HAP-1 (cell line): ENCODE measurements at regions not wholly inside any gene's neighbourhood (a gene's known extent, or its start where the extent isn't known, plus 50 kb on each side); places are given as distances from the start of the nearest gene placed in this dataset.
A peak's percentile ranks its signal among the peaks of the same experiment; 100 is the strongest.

Experiments
- DNase-seq, 2 experiments: peaks; one replicate each; pipeline ENCODE4 v3.0.0-alpha.2; 2016 to 2020; ENCODE audit warnings: low spot score in 2 of 2
- H3K27me3 ChIP-seq: fragments of 250-450 bp; sonication (Bioruptor Pico); 2 replicates; pipeline ENCODE4 v1.5.1; 2020; ENCODE audit warnings: low read depth, mild to moderate bottlenecking, moderate library complexity
- H3K36me3 ChIP-seq: fragments of 250-450 bp; sonication (Bioruptor Pico); replicated peaks from 2 replicates; pipeline ENCODE4 v1.5.1; 2020; ENCODE audit warnings: mild to moderate bottlenecking
- H3K4me1 ChIP-seq: fragments of 250-450 bp; sonication (Bioruptor Pico); 2 replicates; pipeline ENCODE4 v1.5.1; 2020; ENCODE audit warnings: mild to moderate bottlenecking
- H3K4me3 ChIP-seq: fragments of 250-450 bp; sonication (Bioruptor Pico); 2 replicates; pipeline ENCODE4 v1.5.1; 2020; ENCODE audit warnings: mild to moderate bottlenecking, moderate library complexity
- H3K9me3 ChIP-seq: fragments of 250-450 bp; sonication (Bioruptor Pico); 2 replicates; pipeline ENCODE4 v1.5.1; 2020; ENCODE audit warnings: mild to moderate bottlenecking, moderate library complexity
- in situ Hi-C: fragments of 300-500 bp; cut with MboI; formaldehyde crosslinking; loops from 3 replicates; pipeline ENCODE4 v1.14.3; 2020; ENCODE audit warnings: low sequenced_read_pairs, inconsistent platforms, mixed read lengths

GRCh38 chr14:82046512-82047226 lies 513.0 kb upstream of the SEL1L start:
- no peaks in the 10 kb centered on the region for H3K4me1 ChIP-seq
- DNase-seq = no peak
- in situ Hi-C loops = no loop called here
- no peaks in the 10 kb centered on the region for H3K9me3 ChIP-seq
- no peaks in the 10 kb centered on the region for H3K36me3 ChIP-seq
- no peak overlapping the region for H3K4me3 ChIP-seq
- no peaks in the 10 kb centered on the region for H3K27me3 ChIP-seq

GRCh38 chr14:82047777-82048470 lies 514.3 kb upstream of the SEL1L start:
- in situ Hi-C loops = no loop called here
- Histone ChIP-seq H3K27me3 (no peaks in the 10 kb centered on the region), H3K36me3 (no peaks in the 10 kb centered on the region), H3K9me3 (no peaks in the 10 kb centered on the region), H3K4me1 (no peaks in the 10 kb centered on the region), H3K4me3 (no peak overlapping the region)
- no peak for DNase-seq

- Histone ChIP-seq H3K36me3 (no peaks in the 10 kb centered on the region), H3K4me3 (no peak overlapping the region), H3K4me1 (no peaks in the 10 kb centered on the region), H3K9me3 (no peaks in the 10 kb centered on the region), H3K27me3 (no peaks in the 10 kb centered on the region)
- in situ Hi-C loops = no loop called here
- DNase-seq = no peak
These were observed 519.1 kb upstream of the SEL1L start for GRCh38 chr14:82052778-82053177.

- in situ Hi-C loops = no loop called here
- DNase-seq = no peak
- no peaks in the 10 kb centered on the region for H3K9me3 ChIP-seq
- no peaks in the 10 kb centered on the region for H3K36me3 ChIP-seq
- no peaks in the 10 kb centered on the region for H3K27me3 ChIP-seq
- H3K4me1 ChIP-seq = no peaks in the 10 kb centered on the region
- H3K4me3 ChIP-seq = no peak overlapping the region
These were observed 522.0 kb upstream of the SEL1L start for GRCh38 chr14:82055515-82056115.

GRCh38 chr14:82060219-82060618 lies 526.6 kb upstream of the SEL1L start:
- in situ Hi-C loops = no loop called here
- Histone ChIP-seq H3K4me3 (no peak overlapping the region), H3K27me3 (no peaks in the 10 kb centered on the region), H3K9me3 (no peaks in the 10 kb centered on the region), H3K36me3 (no peaks in the 10 kb centered on the region), H3K4me1 (no peaks in the 10 kb centered on the region)
- DNase-seq = no peak

GRCh38 chr14:82067221-82067875 lies 533.7 kb upstream of the SEL1L start:
- H3K36me3 ChIP-seq = no peaks in the 10 kb centered on the region
- in situ Hi-C loops = no loop called here
- H3K9me3 ChIP-seq = no peaks in the 10 kb centered on the region
- H3K27me3 ChIP-seq = no peaks in the 10 kb centered on the region
- H3K4me1 ChIP-seq = no peaks in the 10 kb centered on the region
- no peak for DNase-seq
- no peak overlapping the region for H3K4me3 ChIP-seq

GRCh38 chr14:82070040-82070439 lies 536.4 kb upstream of the SEL1L start:
- no peak for DNase-seq
- Histone ChIP-seq H3K27me3 (no peaks in the 10 kb centered on the region), H3K9me3 (no peaks in the 10 kb centered on the region), H3K4me3 (no peak overlapping the region), H3K36me3 (no peaks in the 10 kb centered on the region), H3K4me1 (no peaks in the 10 kb centered on the region)
- in situ Hi-C loops = no loop called here

GRCh38 chr14:82070753-82071152 lies 537.1 kb upstream of the SEL1L start:
- DNase-seq = no peak
- in situ Hi-C loops = no loop called here
- Histone ChIP-seq H3K9me3 (no peaks in the 10 kb centered on the region), H3K36me3 (no peaks in the 10 kb centered on the region), H3K27me3 (no peaks in the 10 kb centered on the region), H3K4me1 (no peaks in the 10 kb centered on the region), H3K4me3 (no peak overlapping the region)

GRCh38 chr14:82073547-82073946 lies 539.9 kb upstream of the SEL1L start:
- DNase-seq = no peak
- Histone ChIP-seq H3K4me3 (no peak overlapping the region), H3K4me1 (no peaks in the 10 kb centered on the region), H3K36me3 (no peaks in the 10 kb centered on the region), H3K9me3 (no peaks in the 10 kb centered on the region), H3K27me3 (no peaks in the 10 kb centered on the region)
- in situ Hi-C loops = no loop called here

- no peaks in the 10 kb centered on the region for H3K9me3 ChIP-seq
- no peaks in the 10 kb centered on the region for H3K36me3 ChIP-seq
- DNase-seq = peak; percentile 34 to 82
- H3K27me3 ChIP-seq = no peaks in the 10 kb centered on the region
- in situ Hi-C loops = no loop called here
- H3K4me3 ChIP-seq = no peak overlapping the region
- H3K4me1 ChIP-seq = no peaks in the 10 kb centered on the region
These were observed 541.9 kb upstream of the SEL1L start for GRCh38 chr14:82075566-82075965.

- Histone ChIP-seq H3K27me3 (no peaks in the 10 kb centered on the region), H3K4me1 (no peaks in the 10 kb centered on the region), H3K9me3 (no peaks in the 10 kb centered on the region), H3K4me3 (no peak overlapping the region), H3K36me3 (no peaks in the 10 kb centered on the region)
- no peak for DNase-seq
- in situ Hi-C loops = no loop called here
These were observed 545.9 kb upstream of the SEL1L start for GRCh38 chr14:82079553-82079952.

GRCh38 chr14:82080370-82080769 lies 546.7 kb upstream of the SEL1L start:
- DNase-seq = no peak
- Histone ChIP-seq H3K9me3 (no peaks in the 10 kb centered on the region), H3K4me3 (no peak overlapping the region), H3K36me3 (no peaks in the 10 kb centered on the region), H3K4me1 (no peaks in the 10 kb centered on the region), H3K27me3 (no peaks in the 10 kb centered on the region)
- in situ Hi-C loops = no loop called here

GRCh38 chr14:82084813-82085212 lies 551.2 kb upstream of the SEL1L start:
- H3K4me3 ChIP-seq = no peak overlapping the region
- H3K27me3 ChIP-seq = no peaks in the 10 kb centered on the region
- no peaks in the 10 kb centered on the region for H3K9me3 ChIP-seq
- H3K4me1 ChIP-seq = no peaks in the 10 kb centered on the region
- no peak for DNase-seq
- in situ Hi-C loops = no loop called here
- H3K36me3 ChIP-seq = no peaks in the 10 kb centered on the region

- in situ Hi-C loops = no loop called here
- H3K9me3 ChIP-seq = no peaks in the 10 kb centered on the region
These were observed 557.4 kb upstream of the SEL1L start for GRCh38 chr14:82091097-82091496.

More at GRCh38 chr14:82091097-82091496, 557.4 kb upstream of the SEL1L start:
- Histone ChIP-seq H3K36me3 (no peaks in the 10 kb centered on the region), H3K27me3 (no peaks in the 10 kb centered on the region), H3K4me3 (no peak overlapping the region), H3K4me1 (peaks cover 8% of the 10 kb centered on the region)
- no peak for DNase-seq
